ENCODE measurements at regions not wholly inside any gene's neighbourhood (a gene's known extent, or its start where the extent isn't known, plus 50 kb on each side); places are given as distances from the start of the nearest gene placed in this dataset.

DNA sequence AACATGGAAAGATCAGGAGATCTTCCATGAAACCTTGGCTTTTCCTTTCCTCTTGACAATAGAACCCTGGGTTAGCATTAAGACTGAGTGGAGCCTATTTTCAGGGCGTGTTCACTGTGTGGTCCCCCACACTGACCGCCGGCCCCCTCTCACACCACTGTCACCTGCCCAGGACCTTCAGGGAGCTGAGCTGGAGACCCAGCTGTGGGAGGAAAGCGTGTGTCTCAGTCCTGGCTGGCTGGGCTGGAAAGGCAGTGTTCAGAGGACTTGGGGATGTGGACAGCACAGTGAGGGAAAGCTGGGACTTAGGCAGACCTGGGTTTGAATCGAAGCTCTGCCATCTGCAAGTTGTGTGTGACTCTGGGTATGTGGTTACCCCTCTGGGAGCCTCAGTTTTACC, 268.1 kb downstream of the NSG2 start:
- TF ChIP-seq ZC3H10 (CRISPR knock-in tag; IDR thresholded peaks at IDR 0.05), result no peak
- no peak for TF ChIP-seq ZFP30 (CRISPR knock-in tag; IDR thresholded peaks at IDR 0.05)
- no peak for TF ChIP-seq TCF4 (CRISPR knock-in tag; IDR thresholded peaks at IDR 0.05; ENCODE audit: borderline replicate concordance)
- no peak for TF ChIP-seq SNAI2 (CRISPR knock-in tag; IDR thresholded peaks at IDR 0.05)
- no peak for TF ChIP-seq ARNTL (CRISPR knock-in tag; IDR thresholded peaks at IDR 0.05; ENCODE audit: borderline replicate concordance, low read depth)
- TF ChIP-seq ZFP3 (CRISPR knock-in tag; IDR thresholded peaks at IDR 0.05), result no peak
- TF ChIP-seq BACH2 (CRISPR knock-in tag; IDR thresholded peaks at IDR 0.05; ENCODE audit: borderline replicate concordance), result no peak
- TF ChIP-seq, protein P1, sequence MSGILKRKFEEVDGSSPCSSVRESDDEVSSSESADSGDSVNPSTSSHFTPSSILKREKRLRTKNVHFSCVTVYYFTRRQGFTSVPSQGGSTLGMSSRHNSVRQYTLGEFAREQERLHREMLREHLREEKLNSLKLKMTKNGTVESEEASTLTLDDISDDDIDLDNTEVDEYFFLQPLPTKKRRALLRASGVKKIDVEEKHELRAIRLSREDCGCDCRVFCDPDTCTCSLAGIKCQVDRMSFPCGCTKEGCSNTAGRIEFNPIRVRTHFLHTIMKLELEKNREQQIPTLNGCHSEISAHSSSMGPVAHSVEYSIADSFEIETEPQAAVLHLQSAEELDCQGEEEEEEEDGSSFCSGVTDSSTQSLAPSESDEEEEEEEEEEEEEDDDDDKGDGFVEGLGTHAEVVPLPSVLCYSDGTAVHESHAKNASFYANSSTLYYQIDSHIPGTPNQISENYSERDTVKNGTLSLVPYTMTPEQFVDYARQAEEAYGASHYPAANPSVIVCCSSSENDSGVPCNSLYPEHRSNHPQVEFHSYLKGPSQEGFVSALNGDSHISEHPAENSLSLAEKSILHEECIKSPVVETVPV (CRISPR knock-in tag; IDR thresholded peaks at IDR 0.05), result no peak
- TF ChIP-seq ZNF70 (CRISPR knock-in tag; IDR thresholded peaks at IDR 0.05), result no peak
- TF ChIP-seq, protein P2, sequence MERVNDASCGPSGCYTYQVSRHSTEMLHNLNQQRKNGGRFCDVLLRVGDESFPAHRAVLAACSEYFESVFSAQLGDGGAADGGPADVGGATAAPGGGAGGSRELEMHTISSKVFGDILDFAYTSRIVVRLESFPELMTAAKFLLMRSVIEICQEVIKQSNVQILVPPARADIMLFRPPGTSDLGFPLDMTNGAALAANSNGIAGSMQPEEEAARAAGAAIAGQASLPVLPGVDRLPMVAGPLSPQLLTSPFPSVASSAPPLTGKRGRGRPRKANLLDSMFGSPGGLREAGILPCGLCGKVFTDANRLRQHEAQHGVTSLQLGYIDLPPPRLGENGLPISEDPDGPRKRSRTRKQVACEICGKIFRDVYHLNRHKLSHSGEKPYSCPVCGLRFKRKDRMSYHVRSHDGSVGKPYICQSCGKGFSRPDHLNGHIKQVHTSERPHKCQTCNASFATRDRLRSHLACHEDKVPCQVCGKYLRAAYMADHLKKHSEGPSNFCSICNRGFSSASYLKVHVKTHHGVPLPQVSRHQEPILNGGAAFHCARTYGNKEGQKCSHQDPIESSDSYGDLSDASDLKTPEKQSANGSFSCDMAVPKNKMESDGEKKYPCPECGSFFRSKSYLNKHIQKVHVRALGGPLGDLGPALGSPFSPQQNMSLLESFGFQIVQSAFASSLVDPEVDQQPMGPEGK (CRISPR knock-in tag; IDR thresholded peaks at IDR 0.05; ENCODE audit: borderline replicate concordance), result no peak
- no peak for TF ChIP-seq ESRRG (CRISPR knock-in tag; IDR thresholded peaks at IDR 0.05)
- no peak for TF ChIP-seq CSDC2 (CRISPR knock-in tag; IDR thresholded peaks at IDR 0.05)
- TF ChIP-seq GLIS3 (CRISPR knock-in tag; IDR thresholded peaks at IDR 0.05), result no peak
- no peak for TF ChIP-seq OSR1 (CRISPR knock-in tag; IDR thresholded peaks at IDR 0.05)

All from SK-N-SH treated with all-trans-retinoic acid at 6 μM for 48 hours (cell line).